Breast epithelium (tissue), 3 donors: ENCODE measurements at regions not wholly inside any gene's neighbourhood (a gene's known extent, or its start where the extent isn't known, plus 50 kb on each side); places are given as distances from the start of the nearest gene placed in this dataset.

Experiments
- POLR2A ChIP-seq: fragments of 450-650 bp; IDR thresholded peaks from one replicate; pipeline ENCODE4 v1.6.1; 2016; ENCODE audit warnings: antibody characterized with exemption, mild to moderate bottlenecking, moderate library complexity
- POLR2AphosphoS5 ChIP-seq, 3 donors: sonication (generic); formaldehyde crosslinking; IDR thresholded peaks; one replicate each; pipeline ENCODE4 v1.6.1; 2017; ENCODE audit warnings: antibody characterized with exemption in 3 of 3

- TF ChIP-seq POLR2AphosphoS5 (IDR thresholded peaks at IDR 0.05) (no peak), POLR2A (no peak)
These were observed 198.6 kb downstream of the ANAPC10 start for GRCh38 chr4:144899393-144899792.
